ENCODE measurements at regions not wholly inside any gene's neighbourhood (a gene's known extent, or its start where the extent isn't known, plus 50 kb on each side); places are given as distances from the start of the nearest gene placed in this dataset.

GRCh38 chr10:83182076-83182475 lies 957.2 kb upstream of the GHITM start:
- Mint-ChIP-seq H3K36me3 (ENCODE audit: low read depth) (no peaks in the 10 kb centered on the region), H3K9me3 (no peaks in the 10 kb centered on the region), H3K4me3 (no peak overlapping the region), H3K27me3 (no peaks in the 10 kb centered on the region), H3K4me1 (ENCODE audit: low read depth) (no peaks in the 10 kb centered on the region), H3K27ac (no peak overlapping the region)
- intact Hi-C loops (cut with micrococcal nuclease), result no loop called here

- Mint-ChIP-seq H3K4me3 (no peak overlapping the region), H3K9me3 (no peaks in the 10 kb centered on the region), H3K4me1 (ENCODE audit: low read depth) (no peaks in the 10 kb centered on the region), H3K27me3 (no peaks in the 10 kb centered on the region), H3K27ac (no peak overlapping the region), H3K36me3 (ENCODE audit: low read depth) (no peaks in the 10 kb centered on the region)
- intact Hi-C loops (cut with micrococcal nuclease), result no loop called here
These were observed 954.7 kb upstream of the GHITM start for GRCh38 chr10:83184641-83185040.

GRCh38 chr10:83190614-83191013 lies 948.7 kb upstream of the GHITM start:
- intact Hi-C loops (cut with micrococcal nuclease), result no loop called here
- Mint-ChIP-seq H3K27ac (no peak overlapping the region), H3K4me1 (ENCODE audit: low read depth) (no peaks in the 10 kb centered on the region), H3K36me3 (ENCODE audit: low read depth) (no peaks in the 10 kb centered on the region), H3K9me3 (no peaks in the 10 kb centered on the region), H3K4me3 (no peak overlapping the region), H3K27me3 (no peaks in the 10 kb centered on the region)

- Mint-ChIP-seq H3K36me3 (ENCODE audit: low read depth) (no peaks in the 10 kb centered on the region), H3K9me3 (no peaks in the 10 kb centered on the region), H3K4me3 (no peak overlapping the region), H3K27ac (no peak overlapping the region), H3K4me1 (ENCODE audit: low read depth) (no peaks in the 10 kb centered on the region), H3K27me3 (no peaks in the 10 kb centered on the region)
- intact Hi-C loops (cut with micrococcal nuclease), result no loop called here
These were observed 946.3 kb upstream of the GHITM start for GRCh38 chr10:83193026-83193425.

GRCh38 chr10:83195021-83195420 lies 944.3 kb upstream of the GHITM start:
- intact Hi-C loops (cut with micrococcal nuclease), result no loop called here
- no peak overlapping the region for H3K4me3 Mint-ChIP-seq

DNA sequence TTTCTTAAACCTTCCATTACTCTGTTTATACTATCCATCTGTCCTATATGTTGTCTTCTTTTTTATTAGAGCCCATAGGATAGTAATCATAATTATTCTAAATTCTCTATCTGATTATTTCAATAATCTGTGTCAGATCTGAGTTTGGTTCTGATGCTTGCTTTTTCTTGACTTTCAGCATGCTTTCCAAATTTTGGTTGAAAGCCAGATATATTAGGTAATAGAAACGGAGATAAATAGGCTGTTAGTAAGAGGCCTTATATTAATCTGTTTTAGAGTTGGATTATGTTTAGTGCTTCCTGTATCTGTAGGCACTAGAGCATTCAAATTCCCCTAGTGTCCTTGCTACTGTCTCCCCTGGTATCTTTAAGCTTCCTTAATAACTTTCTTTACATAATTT lies 939.9 kb upstream of the GHITM start:
- Mint-ChIP-seq H3K27me3 (no peaks in the 10 kb centered on the region), H3K4me3 (no peak overlapping the region), H3K36me3 (ENCODE audit: low read depth) (no peaks in the 10 kb centered on the region), H3K9me3 (no peaks in the 10 kb centered on the region), H3K4me1 (ENCODE audit: low read depth) (no peaks in the 10 kb centered on the region), H3K27ac (no peak overlapping the region)
- intact Hi-C loops (cut with micrococcal nuclease), result no loop called here

More at GRCh38 chr10:83195021-83195420, 944.3 kb upstream of the GHITM start:
- Mint-ChIP-seq H3K4me1 (ENCODE audit: low read depth) (no peaks in the 10 kb centered on the region), H3K9me3 (no peaks in the 10 kb centered on the region), H3K36me3 (ENCODE audit: low read depth) (no peaks in the 10 kb centered on the region), H3K27me3 (no peaks in the 10 kb centered on the region), H3K27ac (no peak overlapping the region)

- H3K27me3 Mint-ChIP-seq, result no peaks in the 10 kb centered on the region
- H3K27ac Mint-ChIP-seq, result no peak overlapping the region
- H3K36me3 Mint-ChIP-seq (ENCODE audit: low read depth), result no peaks in the 10 kb centered on the region
- no peak overlapping the region for H3K4me3 Mint-ChIP-seq
- H3K9me3 Mint-ChIP-seq, result no peaks in the 10 kb centered on the region
- no peaks in the 10 kb centered on the region for H3K4me1 Mint-ChIP-seq (ENCODE audit: low read depth)
- intact Hi-C loops (cut with micrococcal nuclease), result no loop called here
These were observed 933.4 kb upstream of the GHITM start for GRCh38 chr10:83205861-83206260.

GRCh38 chr10:83212632-83213334 lies 926.5 kb upstream of the GHITM start:
- no peaks in the 10 kb centered on the region for H3K36me3 Mint-ChIP-seq (ENCODE audit: low read depth)
- intact Hi-C loops (cut with micrococcal nuclease), result no loop called here
- no peaks in the 10 kb centered on the region for H3K9me3 Mint-ChIP-seq
- H3K27ac Mint-ChIP-seq, result no peak overlapping the region
- H3K4me3 Mint-ChIP-seq, result no peak overlapping the region
- no peaks in the 10 kb centered on the region for H3K27me3 Mint-ChIP-seq
- no peaks in the 10 kb centered on the region for H3K4me1 Mint-ChIP-seq (ENCODE audit: low read depth)

- intact Hi-C loops (cut with micrococcal nuclease), result no loop called here
- no peaks in the 10 kb centered on the region for H3K36me3 Mint-ChIP-seq (ENCODE audit: low read depth)
- no peaks in the 10 kb centered on the region for H3K9me3 Mint-ChIP-seq
- no peaks in the 10 kb centered on the region for H3K27me3 Mint-ChIP-seq
- no peak overlapping the region for H3K4me3 Mint-ChIP-seq
- H3K4me1 Mint-ChIP-seq (ENCODE audit: low read depth), result no peaks in the 10 kb centered on the region
- no peak overlapping the region for H3K27ac Mint-ChIP-seq
These were observed 925.2 kb upstream of the GHITM start for GRCh38 chr10:83214136-83214535.

DNA sequence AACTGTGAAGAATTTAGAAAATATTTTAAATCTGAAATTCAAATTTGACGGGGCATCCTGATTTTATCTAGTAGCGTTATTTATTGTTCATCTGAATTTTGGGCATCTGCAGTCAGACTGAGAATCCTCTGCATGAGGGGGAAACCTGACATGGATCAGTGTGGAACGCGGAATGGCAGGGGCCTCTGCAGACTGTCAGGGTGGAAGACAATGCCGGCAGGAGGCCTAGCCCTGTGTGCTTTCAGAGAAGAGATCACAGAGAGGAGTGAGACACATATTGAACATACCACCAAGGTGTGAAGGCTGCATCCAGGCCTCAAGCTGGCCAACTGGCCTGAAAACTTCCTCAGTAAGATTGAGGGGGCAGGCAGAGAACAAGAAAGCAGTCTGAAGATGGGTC lies 921.1 kb upstream of the GHITM start:
- Mint-ChIP-seq H3K27ac (no peak overlapping the region), H3K4me3 (no peak overlapping the region), H3K4me1 (ENCODE audit: low read depth) (no peaks in the 10 kb centered on the region), H3K9me3 (no peaks in the 10 kb centered on the region), H3K36me3 (ENCODE audit: low read depth) (no peaks in the 10 kb centered on the region), H3K27me3 (no peaks in the 10 kb centered on the region)
- intact Hi-C loops (cut with micrococcal nuclease), result no loop called here

DNA sequence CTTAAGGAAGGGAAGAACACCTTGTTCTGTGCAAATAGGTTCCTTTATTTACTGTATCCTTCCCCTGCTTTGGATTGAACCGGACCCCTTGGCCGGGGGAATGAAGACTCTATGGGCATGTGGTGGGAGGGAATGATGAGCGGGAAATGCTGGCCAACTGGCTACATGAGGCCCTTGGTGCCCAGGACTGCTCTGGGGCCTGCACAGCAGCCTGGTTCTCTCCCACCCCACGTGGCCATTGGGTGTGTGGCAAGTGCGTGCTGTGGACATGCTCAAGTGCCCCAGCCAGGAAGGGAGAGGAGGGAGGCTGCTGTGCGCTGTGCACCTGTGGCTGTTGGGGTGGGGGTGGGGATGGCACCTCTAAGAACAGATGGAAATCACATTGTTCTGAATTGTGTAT lies 917.0 kb upstream of the GHITM start:
- H3K4me1 Mint-ChIP-seq (ENCODE audit: low read depth), result no peaks in the 10 kb centered on the region
- H3K4me3 Mint-ChIP-seq, result no peak overlapping the region
- intact Hi-C loops (cut with micrococcal nuclease), result no loop called here
- H3K36me3 Mint-ChIP-seq (ENCODE audit: low read depth), result no peaks in the 10 kb centered on the region
- no peak overlapping the region for H3K27ac Mint-ChIP-seq
- H3K9me3 Mint-ChIP-seq, result no peaks in the 10 kb centered on the region
- H3K27me3 Mint-ChIP-seq, result no peaks in the 10 kb centered on the region

- no peaks in the 10 kb centered on the region for H3K36me3 Mint-ChIP-seq (ENCODE audit: low read depth)
- H3K27me3 Mint-ChIP-seq, result no peaks in the 10 kb centered on the region
- intact Hi-C loops (cut with micrococcal nuclease), result no loop called here
- no peaks in the 10 kb centered on the region for H3K4me1 Mint-ChIP-seq (ENCODE audit: low read depth)
- H3K4me3 Mint-ChIP-seq, result no peak overlapping the region
- no peaks in the 10 kb centered on the region for H3K9me3 Mint-ChIP-seq
- no peak overlapping the region for H3K27ac Mint-ChIP-seq
These were observed 916.2 kb upstream of the GHITM start for GRCh38 chr10:83222832-83223742.

DNA sequence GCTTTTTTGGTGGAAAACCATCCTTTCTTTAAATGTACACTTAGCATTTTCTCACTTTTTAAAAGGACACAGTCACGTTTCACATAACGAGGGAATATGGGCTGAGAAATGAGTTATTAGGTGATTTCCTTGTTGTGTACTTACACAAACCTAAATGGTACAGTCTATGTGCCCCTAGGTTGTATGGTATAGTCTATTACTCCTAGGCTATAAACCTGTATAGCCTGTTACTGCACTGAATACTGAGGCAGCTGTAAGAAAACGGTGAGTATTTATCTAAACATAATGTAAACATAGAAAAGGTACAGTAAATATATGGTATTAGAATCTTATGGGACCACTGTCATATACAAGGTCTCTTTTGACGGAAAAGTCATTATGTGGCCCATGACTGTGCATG lies 913.5 kb upstream of the GHITM start:
- H3K9me3 Mint-ChIP-seq, result no peaks in the 10 kb centered on the region
- H3K27me3 Mint-ChIP-seq, result no peaks in the 10 kb centered on the region
- intact Hi-C loops (cut with micrococcal nuclease), result no loop called here
- H3K4me3 Mint-ChIP-seq, result no peak overlapping the region
- no peaks in the 10 kb centered on the region for H3K36me3 Mint-ChIP-seq (ENCODE audit: low read depth)
- no peaks in the 10 kb centered on the region for H3K4me1 Mint-ChIP-seq (ENCODE audit: low read depth)
- H3K27ac Mint-ChIP-seq, result no peak overlapping the region

DNA sequence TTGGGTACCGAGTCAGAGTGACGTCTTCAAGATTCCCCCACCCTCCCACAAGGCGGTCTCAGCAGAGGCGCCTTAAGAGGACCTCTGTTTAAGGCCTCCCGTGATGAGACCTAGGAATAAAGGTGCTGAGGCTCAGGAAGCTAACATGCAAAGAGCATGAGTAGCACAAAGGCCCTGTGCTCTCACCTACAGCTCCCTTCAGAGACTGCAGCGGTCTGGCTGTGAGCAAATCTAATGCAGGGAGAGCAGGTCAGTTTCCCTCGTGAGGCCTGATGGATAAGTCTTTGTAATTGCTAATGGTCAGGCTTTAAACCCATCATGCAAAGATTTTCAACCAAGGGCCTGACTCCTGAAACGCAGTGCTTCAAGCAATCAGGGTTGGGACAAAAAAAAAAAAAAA lies 909.3 kb upstream of the GHITM start:
- intact Hi-C loops (cut with micrococcal nuclease), result no loop called here
- H3K27me3 Mint-ChIP-seq, result no peaks in the 10 kb centered on the region

More for the DNA sequence above, 909.3 kb upstream of the GHITM start:
- H3K27ac Mint-ChIP-seq, result no peak overlapping the region
- H3K4me1 Mint-ChIP-seq (ENCODE audit: low read depth), result no peaks in the 10 kb centered on the region
- H3K36me3 Mint-ChIP-seq (ENCODE audit: low read depth), result no peaks in the 10 kb centered on the region
- no peak overlapping the region for H3K4me3 Mint-ChIP-seq
- no peaks in the 10 kb centered on the region for H3K9me3 Mint-ChIP-seq
